Esophagus squamous epithelium (tissue), 4 donors: ENCODE measurements at regions not wholly inside any gene's neighbourhood (a gene's known extent, or its start where the extent isn't known, plus 50 kb on each side); places are given as distances from the start of the nearest gene placed in this dataset.

Experiments
- POLR2A ChIP-seq, 4 donors: fragments of 450-650 bp; IDR thresholded peaks; one replicate each; pipeline ENCODE4 v1.6.1; 2017; ENCODE audit warnings: antibody characterized with exemption in 4 of 4, mild to moderate bottlenecking in 4 of 4, moderate library complexity in 3 of 4
- TF ChIP-seq, protein P1 (sequence below), 6 experiments: fragments of 450-650 bp in 4 of 6; fragments of 200-600 bp in 2 of 6; sonication (generic) in 2 of 6; IDR thresholded peaks; one replicate each; pipeline ENCODE4 v1.5.1; 2016 to 2019; ENCODE audit warnings: antibody characterized with exemption in 6 of 6, mild to moderate bottlenecking in 4 of 6, moderate library complexity in 4 of 6

DNA sequence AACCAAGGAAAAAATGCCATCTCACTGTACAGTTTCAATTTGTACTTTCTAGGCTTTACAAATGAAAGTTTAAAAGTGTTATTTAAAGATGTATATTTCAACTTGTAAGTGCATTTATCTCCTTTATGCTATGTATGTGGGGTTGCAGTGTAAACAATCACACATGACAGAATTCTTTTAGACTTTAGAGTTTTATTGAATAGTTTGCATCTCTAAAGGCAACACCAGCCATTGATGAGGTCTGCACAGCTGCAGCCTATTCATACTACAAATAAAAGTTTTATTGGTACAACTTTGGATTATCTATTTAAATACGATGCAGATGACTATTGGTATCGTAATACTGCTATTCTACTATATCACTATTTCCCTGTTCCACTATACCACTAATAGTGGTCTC, 894.4 kb upstream of the B3GALT2 start:
- TF ChIP-seq, protein P1, sequence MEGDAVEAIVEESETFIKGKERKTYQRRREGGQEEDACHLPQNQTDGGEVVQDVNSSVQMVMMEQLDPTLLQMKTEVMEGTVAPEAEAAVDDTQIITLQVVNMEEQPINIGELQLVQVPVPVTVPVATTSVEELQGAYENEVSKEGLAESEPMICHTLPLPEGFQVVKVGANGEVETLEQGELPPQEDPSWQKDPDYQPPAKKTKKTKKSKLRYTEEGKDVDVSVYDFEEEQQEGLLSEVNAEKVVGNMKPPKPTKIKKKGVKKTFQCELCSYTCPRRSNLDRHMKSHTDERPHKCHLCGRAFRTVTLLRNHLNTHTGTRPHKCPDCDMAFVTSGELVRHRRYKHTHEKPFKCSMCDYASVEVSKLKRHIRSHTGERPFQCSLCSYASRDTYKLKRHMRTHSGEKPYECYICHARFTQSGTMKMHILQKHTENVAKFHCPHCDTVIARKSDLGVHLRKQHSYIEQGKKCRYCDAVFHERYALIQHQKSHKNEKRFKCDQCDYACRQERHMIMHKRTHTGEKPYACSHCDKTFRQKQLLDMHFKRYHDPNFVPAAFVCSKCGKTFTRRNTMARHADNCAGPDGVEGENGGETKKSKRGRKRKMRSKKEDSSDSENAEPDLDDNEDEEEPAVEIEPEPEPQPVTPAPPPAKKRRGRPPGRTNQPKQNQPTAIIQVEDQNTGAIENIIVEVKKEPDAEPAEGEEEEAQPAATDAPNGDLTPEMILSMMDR (IDR thresholded peaks at IDR 0.05) = no peak
- no peak for TF ChIP-seq POLR2A (IDR thresholded peaks at IDR 0.05)
